Loucy (cell line): ENCODE measurements at regions not wholly inside any gene's neighbourhood (a gene's known extent, or its start where the extent isn't known, plus 50 kb on each side); places are given as distances from the start of the nearest gene placed in this dataset.

Experiments
- CTCF ChIP-seq: fragments of 200-600 bp; sonication (generic); conservative IDR thresholded peaks from 2 replicates; pipeline ENCODE4 v1.5.1; 2014; ENCODE audit warnings: mild to moderate bottlenecking, antibody characterized with exemption, low read length
- EZH2phosphoT487 ChIP-seq: fragments of 200-600 bp; IDR thresholded peaks from 2 replicates; pipeline ENCODE4 v1.6.1; 2018; ENCODE audit warnings: antibody characterized with exemption, mild to moderate bottlenecking, moderate library complexity, borderline replicate concordance

- TF ChIP-seq CTCF, result no peak
- TF ChIP-seq EZH2phosphoT487, result no peak
These were observed 97.9 kb upstream of the ACTRT2 start for GRCh38 chr1:2923351-2923750.
